CD14-positive monocyte (primary cell): ENCODE measurements at regions not wholly inside any gene's neighbourhood (a gene's known extent, or its start where the extent isn't known, plus 50 kb on each side); places are given as distances from the start of the nearest gene placed in this dataset.

Experiments used
- DNase-seq, 3 donors: peaks; one replicate each; pipeline ENCODE4 v3.0.0-alpha.2; 2011 to 2022
- H2AFZ ChIP-seq: 2 replicates; pipeline ENCODE4 v1.6.0; 2012; ENCODE audit warnings: mild to moderate bottlenecking, low read depth, low read length, inconsistent platforms; ENCODE audit not compliant: insufficient read depth, poor library complexity, severe bottlenecking
- H3K27ac ChIP-seq, 2 donors: 1 replicate in 1 of 2; 2 replicates in 1 of 2; pipeline ENCODE4 v1.5.1; 2012 to 2013; ENCODE audit warnings: low read length in 2 of 2, control low read depth in 1 of 2, inconsistent platforms in 1 of 2, low read depth in 1 of 2, mild to moderate bottlenecking in 1 of 2
- H3K27me3 ChIP-seq, 2 donors: one replicate each; pipeline versions ENCODE4 v1.6.0 to v1.6.1; 2011 to 2013; ENCODE audit warnings: low read length in 2 of 2; ENCODE audit not compliant: control insufficient read depth in 2 of 2, insufficient read depth in 2 of 2
- H3K36me3 ChIP-seq, 2 donors: replicated peaks in 1 of 2; 1 replicate in 1 of 2; 2 replicates in 1 of 2; pipeline versions ENCODE4 v1.5.1 to v1.6.1; 2012 to 2013; ENCODE audit warnings: low read length in 2 of 2, control low read depth in 1 of 2, inconsistent platforms in 1 of 2, mild to moderate bottlenecking in 1 of 2; ENCODE audit not compliant: insufficient read depth in 2 of 2, control insufficient read depth in 1 of 2
- H3K4me1 ChIP-seq, 2 donors: 1 replicate in 1 of 2; 2 replicates in 1 of 2; pipeline versions ENCODE4 v1.5.1 to v1.6.1; 2012 to 2013; ENCODE audit warnings: low read length in 2 of 2, control low read depth in 1 of 2, inconsistent platforms in 1 of 2, mild to moderate bottlenecking in 1 of 2, moderate library complexity in 1 of 2; ENCODE audit not compliant: insufficient read depth in 2 of 2, control insufficient read depth in 1 of 2
- H3K4me2 ChIP-seq: replicated peaks from 2 replicates; pipeline ENCODE3; 2012; ENCODE audit warnings: low read length, moderate library complexity, mild to moderate bottlenecking; ENCODE audit not compliant: poor library complexity, severe bottlenecking; ENCODE audit errors: extremely low read depth
- H3K4me3 ChIP-seq, 3 experiments: fragments of 200-600 bp in 1 of 3; sonication (generic) in 1 of 3; replicated peaks in 1 of 3; 1 replicate in 2 of 3; 2 replicates in 1 of 3; pipeline ENCODE4 v1.5.1; 2011 to 2013; ENCODE audit warnings: low read length in 3 of 3, mild to moderate bottlenecking in 3 of 3, control low read depth in 2 of 3, low read depth in 2 of 3, inconsistent platforms in 1 of 3, moderate library complexity in 1 of 3
- H3K79me2 ChIP-seq: 2 replicates; pipeline ENCODE4 v1.6.0; 2012; ENCODE audit warnings: mild to moderate bottlenecking, control low read depth, inconsistent platforms, low read length, moderate library complexity; ENCODE audit not compliant: insufficient read depth
- H3K9ac ChIP-seq: 2 replicates; pipeline ENCODE4 v1.6.0; 2017; ENCODE audit warnings: low read length, mild to moderate bottlenecking; ENCODE audit not compliant: insufficient read depth, poor library complexity, severe bottlenecking
- H3K9me3 ChIP-seq, 2 donors: replicated peaks in 1 of 2; 1 replicate in 1 of 2; 2 replicates in 1 of 2; pipeline versions ENCODE4 v1.5.1 to v1.6.1; 2012 to 2013; ENCODE audit warnings: low read length in 2 of 2, control low read depth in 1 of 2; ENCODE audit not compliant: control insufficient read depth in 1 of 2, insufficient read depth in 1 of 2
- H4K20me1 ChIP-seq: 2 replicates; pipeline ENCODE4 v1.6.0; 2012; ENCODE audit warnings: mild to moderate bottlenecking, low read length, control low read depth, moderate library complexity; ENCODE audit not compliant: insufficient read depth
- H3K27ac Mint-ChIP-seq, 7 donors: one replicate each; pipeline ENCODE4 v1.8.0; 2020; ENCODE audit warnings: mild to moderate bottlenecking in 7 of 7, mixed read lengths in 7 of 7, moderate library complexity in 6 of 7, inconsistent platforms in 2 of 7
- H3K27me3 Mint-ChIP-seq, 3 donors: one replicate each; pipeline ENCODE4 v1.8.0; 2021 to 2022; ENCODE audit warnings: low read depth in 3 of 3, mild to moderate bottlenecking in 3 of 3, mixed read lengths in 3 of 3, moderate library complexity in 3 of 3, inconsistent platforms in 1 of 3
- H3K36me3 Mint-ChIP-seq, 2 donors: one replicate each; pipeline ENCODE4 v1.8.0; 2020; ENCODE audit warnings: mixed read lengths in 2 of 2, inconsistent platforms in 1 of 2, mild to moderate bottlenecking in 1 of 2
- H3K4me1 Mint-ChIP-seq: one replicate; pipeline ENCODE4 v1.8.0; 2020; ENCODE audit warnings: mild to moderate bottlenecking, mixed read lengths
- H3K4me3 Mint-ChIP-seq, 2 donors: one replicate each; pipeline ENCODE4 v1.8.0; 2020; ENCODE audit warnings: mild to moderate bottlenecking in 2 of 2, mixed read lengths in 2 of 2, moderate library complexity in 1 of 2
- H3K9me3 Mint-ChIP-seq, 7 donors: one replicate each; pipeline ENCODE4 v1.8.0; 2020 to 2022; ENCODE audit warnings: mixed read lengths in 7 of 7, mild to moderate bottlenecking in 6 of 7, moderate library complexity in 6 of 7, inconsistent platforms in 2 of 7
- CTCF ChIP-seq: fragments of 200-600 bp; IDR thresholded peaks from one replicate; pipeline ENCODE4 v1.8.0; 2022; ENCODE audit warnings: antibody characterized with exemption, mild to moderate bottlenecking
- WGBS: methylation state at CpG from one replicate; pipeline ENCODE4 v1.1.5; 2013; ENCODE audit warnings: missing lambda C conversion rate; ENCODE audit not compliant: insufficient coverage; 5-methylcytosine and 5-hydroxymethylcytosine counted together
- intact Hi-C, 2 donors: fragments of 100-400 bp; cut with micrococcal nuclease; formaldehyde crosslinking; loops; one replicate each; pipeline versions ENCODE4 v1.15.0 to v1.15.1; 2023

GRCh38 chr5:102700120-102700831 is 54.8 kb upstream of the PAM start:
- no peaks in the 10 kb centered on the region for H3K36me3 Mint-ChIP-seq
- H3K27ac Mint-ChIP-seq: no peak overlapping the region
- H3K79me2 ChIP-seq: no peaks in the 10 kb centered on the region
- intact Hi-C loops: no loop called here
- no peak for TF ChIP-seq CTCF
- H3K9me3 ChIP-seq: no peaks in the 10 kb centered on the region
- no peaks in the 10 kb centered on the region for H3K36me3 ChIP-seq
- no peak overlapping the region for H3K4me3 Mint-ChIP-seq
- H3K4me1 ChIP-seq: no peaks in the 10 kb centered on the region
- no CpG with 5 or more reads among the region's 1 CpG for WGBS
- no peak overlapping the region for H3K4me2 ChIP-seq
- no peak overlapping the region for H3K4me3 ChIP-seq
- no peak overlapping the region for H2AFZ ChIP-seq
- H3K4me1 Mint-ChIP-seq: peaks cover 2% of the 10 kb centered on the region
- no peak overlapping the region for H3K9ac ChIP-seq
- peaks cover 0 to 2% (median 0%) of the 10 kb centered on the region in 3 donors for H3K27me3 Mint-ChIP-seq
- peaks cover 0 to 7% (median 0%) of the 10 kb centered on the region in 7 donors for H3K9me3 Mint-ChIP-seq
- H4K20me1 ChIP-seq: no peaks in the 10 kb centered on the region
- no peak for DNase-seq
- no peaks in the 10 kb centered on the region for H3K27me3 ChIP-seq
- no peak overlapping the region for H3K27ac ChIP-seq

- Histone ChIP-seq H3K9me3 (no peaks in the 10 kb centered on the region), H3K27me3 (no peaks in the 10 kb centered on the region), H2AFZ (no peak overlapping the region), H3K27ac (no peak overlapping the region), H4K20me1 (no peaks in the 10 kb centered on the region), H3K79me2 (no peaks in the 10 kb centered on the region), H3K36me3 (no peaks in the 10 kb centered on the region), H3K9ac (no peak overlapping the region), H3K4me3 (no peak overlapping the region), H3K4me1 (no peaks in the 10 kb centered on the region), H3K4me2 (no peak overlapping the region)
- no peak for DNase-seq
- TF ChIP-seq CTCF: no peak
- H3K4me1 Mint-ChIP-seq: peaks cover 2% of the 10 kb centered on the region
- no peaks in the 10 kb centered on the region for H3K36me3 Mint-ChIP-seq
- peaks cover 0 to 7% (median 0%) of the 10 kb centered on the region in 7 donors for H3K9me3 Mint-ChIP-seq
- intact Hi-C loops: no loop called here
- WGBS: no CpG with 5 or more reads among the region's 2 CpGs
- no peak overlapping the region for H3K27ac Mint-ChIP-seq
- peaks cover 0 to 2% (median 0%) of the 10 kb centered on the region in 3 donors for H3K27me3 Mint-ChIP-seq
- H3K4me3 Mint-ChIP-seq: no peak overlapping the region
Measured at GRCh38 chr5:102700916-102701315, 54.2 kb upstream of the PAM start.
